GOT3 (cell line): ENCODE measurements at regions not wholly inside any gene's neighbourhood (a gene's known extent, or its start where the extent isn't known, plus 50 kb on each side); places are given as distances from the start of the nearest gene placed in this dataset.
"Not testable (repeated sequence)": the region's sequence is repeated elsewhere in the genome, so short reads cannot be mapped to it uniquely, and the experiment has no call there.

Experiments
- DNase-seq: peaks from one replicate; lab custom pipeline; 2025; ENCODE audit warnings: mixed read lengths; lab: John Stamatoyannopoulos, UW

- DNase-seq = no peak
Measured at GRCh38 chr16:88128556-88128955, 177.3 kb downstream of the BANP start.

- not testable (repeated sequence) for DNase-seq
Measured at GRCh38 chr16:88129133-88129532, 177.9 kb downstream of the BANP start.

- DNase-seq = no peak
Measured at GRCh38 chr16:88130016-88130415, 178.8 kb downstream of the BANP start.

GRCh38 chr16:88130681-88131080 lies 179.4 kb downstream of the BANP start:
- DNase-seq = no peak

- DNase-seq = no peak
Measured at GRCh38 chr16:88131256-88131655, 180.0 kb downstream of the BANP start.

GRCh38 chr16:88131966-88132365 lies 180.7 kb downstream of the BANP start:
- DNase-seq = no peak

GRCh38 chr16:88132836-88133506 lies 181.7 kb downstream of the BANP start:
- DNase-seq = no peak

- DNase-seq = no peak
Measured at GRCh38 chr16:88133507-88133843, 182.2 kb downstream of the BANP start.

- DNase-seq = not testable (repeated sequence)
Measured at GRCh38 chr16:88134172-88134898, 183.1 kb downstream of the BANP start.

- not testable (repeated sequence) for DNase-seq
Measured at GRCh38 chr16:88134899-88135682, 183.9 kb downstream of the BANP start.

- DNase-seq = not testable (repeated sequence)
Measured at GRCh38 chr16:88136211-88136713, 185.0 kb downstream of the BANP start.

- DNase-seq = not testable (repeated sequence)
Measured at GRCh38 chr16:88136939-88137338, 185.7 kb downstream of the BANP start.

GRCh38 chr16:88139141-88139540 lies 187.9 kb downstream of the BANP start:
- DNase-seq = not testable (repeated sequence)

- not testable (repeated sequence) for DNase-seq
Measured at GRCh38 chr16:88140195-88140594, 189.0 kb downstream of the BANP start.

- DNase-seq = no peak
Measured at GRCh38 chr16:88141580-88141979, 190.3 kb downstream of the BANP start.

- not testable (repeated sequence) for DNase-seq
Measured at GRCh38 chr16:88142056-88142935, 191.1 kb downstream of the BANP start.

GRCh38 chr16:88143122-88144027 lies 192.1 kb downstream of the BANP start:
- not testable (repeated sequence) for DNase-seq

GRCh38 chr16:88144028-88144511 lies 192.8 kb downstream of the BANP start:
- no peak for DNase-seq

GRCh38 chr16:88145376-88145775 lies 194.1 kb downstream of the BANP start:
- DNase-seq = not testable (repeated sequence)

GRCh38 chr16:88145824-88146405 lies 194.7 kb downstream of the BANP start:
- DNase-seq = not testable (repeated sequence)
